ENCODE measurements at regions not wholly inside any gene's neighbourhood (a gene's known extent, or its start where the extent isn't known, plus 50 kb on each side); places are given as distances from the start of the nearest gene placed in this dataset.

DNA sequence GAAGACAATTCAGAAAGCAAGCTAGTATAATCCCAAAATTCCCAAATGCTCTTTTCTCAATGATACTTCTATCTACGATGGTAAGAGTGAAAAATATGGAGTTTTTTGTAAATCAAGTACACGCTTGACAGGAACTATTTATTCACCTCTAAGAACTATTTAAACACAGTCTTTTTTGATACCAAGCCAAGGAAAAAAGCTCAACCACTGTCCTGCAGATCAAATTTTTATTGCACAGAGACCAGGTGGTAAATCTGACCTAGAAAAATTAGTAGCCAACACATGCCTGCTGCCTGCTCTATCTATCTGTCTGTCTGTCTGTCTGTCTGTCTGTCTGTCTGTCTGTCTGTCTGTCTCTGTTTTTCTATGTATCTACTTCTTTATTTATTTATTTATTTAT is 292.2 kb downstream of the MZT1 start:
- DNase-seq: no peak

DNA sequence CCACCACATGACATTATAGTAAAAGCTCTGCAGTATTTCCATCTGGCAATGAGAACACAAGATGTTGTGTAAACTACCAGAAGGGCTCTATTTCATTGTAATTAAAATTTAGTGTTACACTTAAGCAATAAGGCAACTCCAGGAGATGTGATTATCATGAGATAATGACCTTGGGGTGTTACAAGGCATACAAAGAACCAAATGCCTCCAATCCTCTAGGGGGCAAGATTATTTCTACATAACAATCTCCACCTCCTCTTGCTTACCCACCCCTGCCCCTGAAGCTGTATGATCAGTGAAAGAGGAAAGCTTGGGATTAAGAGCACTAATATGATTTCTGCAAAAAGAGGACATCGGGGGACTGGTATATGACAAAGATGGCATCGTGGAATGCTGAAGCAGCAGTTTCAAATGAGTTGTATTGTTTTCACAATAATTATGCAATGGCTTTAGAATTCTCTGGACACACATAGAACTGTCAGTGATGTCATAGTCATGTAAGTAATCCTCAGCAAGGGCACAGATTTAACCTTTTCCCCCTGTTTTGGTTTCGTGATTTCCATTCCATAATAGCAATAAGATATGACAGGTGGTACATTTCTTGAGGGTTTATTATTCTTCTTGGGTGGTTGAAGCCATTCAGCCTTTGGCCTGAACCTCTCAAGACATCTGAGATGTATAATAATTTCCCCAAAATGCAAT is 295.3 kb downstream of the MZT1 start:
- no peak for DNase-seq

DNA sequence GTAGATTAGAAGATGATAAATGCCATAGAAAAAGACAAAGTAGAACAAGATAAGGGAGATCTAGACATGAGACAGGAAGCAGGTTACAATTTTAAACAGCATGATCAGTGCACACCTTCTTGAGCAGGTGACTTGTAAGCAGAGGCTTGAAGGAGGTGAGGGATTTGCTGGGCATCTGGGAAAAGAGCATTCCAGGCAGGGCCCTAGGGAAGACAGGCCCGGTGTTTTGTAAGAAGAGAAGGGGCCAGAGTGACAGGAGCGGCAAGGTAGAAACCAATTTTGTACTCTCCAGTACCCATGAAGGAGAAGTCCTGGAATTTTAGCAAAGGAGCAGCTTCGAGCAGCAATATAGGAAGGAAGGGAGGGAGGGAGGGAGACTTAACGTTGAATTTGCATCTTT is 296.5 kb downstream of the MZT1 start:
- DNase-seq: no peak

DNA sequence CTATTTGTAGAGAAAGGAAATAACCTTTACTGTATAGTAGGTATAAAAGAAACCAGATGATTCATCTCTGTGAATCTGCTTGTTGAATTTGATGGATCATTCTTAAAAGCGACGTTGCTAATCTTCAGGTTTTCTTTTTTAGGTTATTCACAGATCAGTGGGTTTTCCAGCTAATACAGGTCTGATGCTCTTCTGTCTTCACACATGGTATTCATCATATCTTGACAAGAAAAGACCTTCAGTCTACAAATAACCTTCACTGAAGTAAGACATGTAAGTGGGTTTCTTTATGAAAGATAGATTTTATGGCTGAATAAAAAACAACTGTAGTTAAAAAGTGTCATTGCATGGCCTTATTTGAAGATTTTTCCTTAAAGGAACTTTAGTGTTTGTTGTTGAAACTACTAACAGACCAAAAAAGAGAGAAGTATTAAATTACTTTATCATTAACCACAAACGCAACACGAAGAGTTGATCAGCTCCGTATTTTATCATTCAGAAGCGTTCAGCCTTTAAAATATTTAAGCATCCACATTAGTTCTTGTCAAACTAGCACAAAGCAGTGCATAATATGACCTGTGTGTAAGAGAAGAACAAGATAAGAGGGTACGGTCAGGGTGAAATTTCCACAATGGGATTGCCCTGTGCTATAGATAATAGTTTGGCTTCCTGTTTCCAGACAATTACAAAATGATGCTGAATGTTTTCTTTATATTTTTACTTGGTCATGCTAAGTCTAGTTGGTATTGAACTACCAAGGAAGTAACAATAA is 299.5 kb downstream of the MZT1 start:
- DNase-seq: no peak

DNA sequence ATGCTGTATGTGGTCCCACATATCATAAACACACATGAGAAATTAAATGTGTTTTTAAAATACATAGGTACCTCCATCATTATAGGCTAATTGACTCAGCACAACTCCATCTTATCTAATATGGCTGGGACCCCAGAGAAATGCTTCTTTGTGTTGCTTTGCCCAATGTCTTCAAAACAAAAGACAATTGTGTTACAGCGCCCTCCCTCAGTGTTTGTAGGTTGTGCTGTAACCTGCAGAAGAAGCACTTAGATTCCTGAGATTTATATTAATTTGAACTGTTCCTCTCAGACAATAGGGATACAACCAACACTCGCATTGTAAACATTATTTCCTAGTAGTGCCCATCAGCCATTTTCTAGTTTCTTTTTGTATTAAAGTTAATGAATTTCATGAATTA is 303.4 kb downstream of the MZT1 start:
- no peak for DNase-seq

DNA sequence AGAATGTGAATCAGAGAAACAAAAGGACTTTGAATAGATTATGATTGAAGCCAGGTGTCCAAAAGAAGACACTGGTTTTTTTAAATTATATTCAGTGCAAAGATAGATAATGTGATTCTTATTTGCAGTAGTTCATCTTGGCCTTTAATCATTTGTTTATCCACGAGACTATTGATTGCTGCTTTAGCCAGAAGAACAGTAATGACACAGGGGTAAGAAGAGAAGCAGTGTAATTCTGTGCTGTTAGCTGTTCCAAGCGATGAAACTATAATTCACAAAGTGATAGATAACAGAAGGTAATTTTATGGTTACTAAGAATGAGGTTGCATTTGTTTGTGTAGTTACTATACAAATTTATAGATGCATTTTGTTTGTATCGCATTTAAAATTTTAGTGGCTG is 311.6 kb downstream of the MZT1 start:
- no peak for DNase-seq

DNA sequence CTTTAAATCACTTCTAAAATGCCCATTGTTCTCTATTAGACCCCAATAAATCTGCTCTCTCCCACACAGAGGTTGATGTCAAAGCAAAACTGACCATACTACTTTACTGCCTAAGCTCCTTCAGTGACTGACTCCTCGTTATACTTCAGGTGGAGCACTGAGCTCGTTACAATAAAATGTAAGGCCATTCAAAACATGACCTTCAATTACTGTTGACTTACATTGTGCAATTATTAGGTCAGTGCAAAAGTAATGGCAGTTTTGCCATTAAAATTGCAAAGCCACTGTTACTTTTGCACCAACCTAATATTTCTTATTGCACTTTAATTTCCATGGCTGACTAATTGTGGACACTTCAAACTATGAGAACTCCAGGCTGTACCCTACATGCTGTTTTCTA is 314.9 kb downstream of the MZT1 start:
- no peak for DNase-seq

DNA sequence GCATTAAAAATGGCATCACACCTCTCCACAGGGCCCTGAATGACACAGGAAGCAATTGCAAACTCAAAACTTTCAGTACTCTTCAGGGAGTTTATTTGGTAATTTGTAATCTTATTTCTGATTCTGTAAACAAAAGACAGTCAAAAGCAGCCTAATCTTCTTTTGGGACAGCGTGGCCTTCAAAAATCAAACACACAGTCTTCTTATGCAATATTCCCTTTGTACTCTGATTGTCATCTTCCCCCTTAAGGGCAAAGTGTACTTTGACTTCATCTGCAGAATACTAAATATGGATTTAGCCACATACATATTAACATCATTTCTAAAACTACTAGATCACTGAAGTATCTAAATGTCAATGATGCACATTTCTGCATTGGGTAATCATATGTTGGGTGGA is 322.0 kb downstream of the MZT1 start:
- DNase-seq: no peak

DNA sequence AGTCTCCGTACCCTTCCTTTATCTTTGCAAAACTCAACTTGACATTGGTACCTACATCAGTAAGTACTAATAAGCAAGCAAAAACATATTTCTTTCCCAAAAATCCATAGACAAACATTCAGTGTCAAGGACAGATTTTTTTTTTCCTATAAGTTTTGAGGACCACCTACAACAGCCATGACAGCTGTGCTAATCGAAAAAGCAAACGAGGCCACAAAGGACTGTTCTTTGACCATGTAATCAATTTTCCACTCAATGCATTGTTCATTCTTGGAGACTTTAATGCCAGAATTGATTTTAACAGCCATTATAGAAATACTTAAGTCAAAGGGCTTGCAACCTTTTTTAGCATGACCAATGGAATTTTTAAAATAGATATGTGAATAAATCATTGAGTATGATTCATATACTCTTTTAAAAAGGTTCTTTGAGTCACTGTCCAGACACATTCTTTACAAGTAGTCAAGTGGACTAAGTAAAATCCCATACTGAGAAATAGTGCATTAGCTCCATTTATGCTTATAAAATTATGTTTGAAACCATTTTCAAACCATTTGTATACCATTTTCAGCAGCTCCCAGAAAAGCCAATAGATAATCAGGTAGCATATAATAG is 323.9 kb downstream of the MZT1 start:
- no peak for DNase-seq

DNA sequence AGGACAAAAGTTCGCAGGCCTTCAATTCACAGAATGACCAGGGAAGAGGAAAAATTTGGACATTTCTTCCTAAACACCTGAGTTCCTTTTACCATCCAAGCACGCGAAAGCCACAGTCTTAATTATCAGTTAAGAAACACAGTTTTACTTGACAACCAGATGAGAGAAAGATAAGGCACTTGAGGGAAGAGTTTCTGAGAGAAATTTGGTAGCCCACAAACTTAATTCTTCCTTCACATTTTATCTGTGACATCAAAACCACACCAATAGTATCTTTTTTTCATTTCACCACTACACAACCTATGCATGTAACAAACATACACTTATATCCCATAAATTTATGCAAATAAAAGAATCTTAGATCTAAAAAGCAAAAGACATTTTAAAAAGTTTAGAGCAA is 326.6 kb downstream of the MZT1 start:
- DNase-seq: no peak

DNA sequence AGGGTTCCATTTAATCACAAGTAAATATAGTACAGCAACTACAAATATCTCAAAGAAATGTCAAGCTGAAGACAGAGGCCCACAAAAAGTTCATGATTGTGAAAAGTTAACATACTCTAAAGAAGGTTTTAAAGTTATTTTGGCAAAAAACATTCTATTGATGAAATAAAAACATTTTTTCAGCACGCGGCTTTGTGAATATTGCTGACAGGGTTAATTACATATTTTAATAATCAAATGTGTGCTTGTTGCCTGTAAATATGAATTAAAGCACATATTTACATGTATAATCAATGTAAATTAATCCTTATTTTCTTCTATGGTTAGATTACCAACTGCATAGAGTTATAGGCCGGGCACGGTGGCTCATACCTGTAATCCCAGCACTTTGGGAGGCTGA is 328.1 kb downstream of the MZT1 start:
- no peak for DNase-seq

DNA sequence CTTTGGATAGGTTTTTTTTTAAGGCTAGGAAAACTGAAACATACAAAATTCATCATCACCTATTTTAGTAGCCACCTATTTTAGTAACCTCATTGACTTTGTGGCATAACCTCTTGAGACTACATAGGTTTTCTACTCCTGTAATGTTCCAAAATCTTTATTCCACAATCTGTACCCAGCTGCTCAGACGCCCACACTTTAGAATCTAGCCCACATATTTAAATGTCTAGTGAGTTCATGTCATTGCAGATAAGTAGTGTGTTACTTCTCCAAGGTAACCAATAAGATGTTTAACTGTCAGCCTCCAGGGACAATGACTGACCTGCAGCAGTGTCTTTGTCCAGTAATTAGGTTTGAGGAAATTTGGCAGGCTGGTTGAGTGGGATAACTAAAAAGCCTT is 330.2 kb downstream of the MZT1 start:
- no peak for DNase-seq

DNA sequence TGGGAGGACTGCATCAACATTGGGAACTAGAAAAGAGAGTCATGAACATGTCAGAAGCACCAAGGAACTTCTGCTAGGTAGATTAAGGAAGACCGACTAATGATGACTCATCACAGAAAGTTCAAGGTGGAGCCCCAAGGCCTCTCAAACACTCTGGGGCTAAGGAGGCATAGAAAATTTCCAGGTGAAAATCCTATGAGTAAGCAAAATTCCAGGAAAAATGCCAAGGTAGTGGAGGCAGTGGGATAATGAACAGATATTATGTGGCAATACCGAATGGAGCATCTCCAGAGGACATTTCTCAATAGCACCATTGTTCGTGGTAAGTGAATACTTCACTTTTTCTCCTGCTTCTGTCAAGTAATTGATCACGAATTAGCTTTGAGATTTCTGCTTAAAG is 336.5 kb downstream of the MZT1 start:
- no peak for DNase-seq

DNA sequence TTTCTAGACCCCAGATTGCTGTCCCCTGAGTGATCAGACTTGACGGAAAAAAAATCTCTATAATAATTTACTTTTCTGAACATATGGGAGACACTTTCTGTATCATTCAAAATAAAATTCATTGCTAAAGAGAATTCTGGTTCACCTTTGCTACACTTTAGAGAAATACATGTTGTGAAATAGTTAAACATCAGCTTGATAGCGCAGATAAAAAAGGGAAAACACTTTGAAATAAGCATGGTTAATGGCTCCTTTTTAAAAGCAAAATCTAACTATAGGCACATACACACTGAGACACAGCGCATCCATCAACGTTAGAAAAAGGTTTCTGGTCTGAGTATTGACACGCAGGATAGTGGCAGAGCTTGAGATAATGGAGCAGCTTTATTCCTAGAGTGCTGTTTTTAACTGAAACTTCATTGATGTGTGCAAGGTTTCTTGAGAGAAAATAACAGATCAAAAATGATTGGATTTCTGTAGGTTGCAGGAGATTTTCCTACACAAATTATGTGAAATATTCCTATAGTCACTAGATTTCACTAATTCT is 341.2 kb downstream of the MZT1 start:
- no peak for DNase-seq

DNA sequence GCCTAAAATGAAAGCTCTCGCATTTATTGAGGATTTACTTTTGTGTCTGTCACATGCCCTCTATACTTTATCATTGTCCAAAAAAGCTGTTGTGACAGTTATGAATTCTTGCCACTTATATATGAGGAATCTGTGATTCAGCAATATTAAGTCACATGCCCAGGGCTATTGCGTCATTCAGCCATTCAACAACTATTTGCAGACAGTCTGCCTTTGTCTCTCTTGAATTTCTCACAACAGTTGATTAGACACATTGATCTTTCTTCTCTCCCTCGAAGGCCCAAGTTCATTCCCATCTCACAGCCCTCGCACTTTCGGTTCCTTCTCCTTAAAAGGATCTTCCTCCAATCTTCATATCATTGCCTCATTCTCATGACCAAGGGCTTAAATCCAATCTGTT is 342.6 kb downstream of the MZT1 start:
- no peak for DNase-seq

DNA sequence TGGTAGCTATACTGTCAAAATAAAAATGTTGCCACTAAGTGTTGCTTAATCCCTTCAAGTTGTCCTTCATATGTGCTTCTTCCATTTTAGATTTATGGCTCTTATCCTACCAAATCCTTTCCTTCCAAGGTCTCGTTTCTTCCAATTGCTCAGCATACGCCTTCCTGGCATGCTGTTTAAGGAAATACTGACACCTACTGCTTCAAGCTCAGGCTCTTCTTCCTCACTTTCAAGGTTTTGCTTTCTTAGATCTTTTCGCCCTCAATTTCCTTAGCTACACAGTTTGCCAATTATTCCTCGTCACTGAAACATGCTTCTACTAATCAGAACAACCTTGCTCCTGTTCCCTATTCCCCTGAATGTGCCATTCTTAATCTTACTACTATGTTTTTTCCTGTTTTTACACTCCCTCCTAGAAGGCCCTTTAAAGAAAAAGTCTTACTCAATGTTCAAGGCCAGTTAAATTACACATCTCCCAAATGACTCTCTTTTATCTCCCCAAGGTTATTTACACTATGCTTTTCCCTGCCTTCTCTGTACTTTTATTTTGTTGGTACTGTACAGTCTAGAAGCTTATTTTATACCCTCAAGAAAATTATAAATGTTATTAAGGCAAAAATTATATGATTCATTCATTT is 343.1 kb downstream of the MZT1 start:
- no peak for DNase-seq

DNA sequence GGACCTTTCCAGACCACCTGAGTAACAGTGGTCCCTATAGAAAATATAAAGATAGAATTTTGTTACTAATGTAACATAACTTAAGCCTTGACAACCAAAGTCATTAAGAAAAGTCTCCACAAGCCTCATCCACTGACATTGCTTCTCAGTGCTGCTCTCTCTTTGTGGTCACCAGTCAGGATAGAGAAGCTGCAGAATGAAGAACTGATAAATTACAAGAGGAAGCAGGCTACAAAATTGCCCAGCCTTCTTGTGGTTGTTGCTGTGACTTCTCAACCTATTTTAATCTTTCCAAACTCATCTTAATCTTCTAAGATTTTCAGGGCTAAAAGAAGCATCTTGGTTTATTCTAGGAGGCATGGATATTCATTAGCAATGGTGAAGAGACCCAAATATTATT is 343.8 kb downstream of the MZT1 start:
- DNase-seq: no peak

DNA sequence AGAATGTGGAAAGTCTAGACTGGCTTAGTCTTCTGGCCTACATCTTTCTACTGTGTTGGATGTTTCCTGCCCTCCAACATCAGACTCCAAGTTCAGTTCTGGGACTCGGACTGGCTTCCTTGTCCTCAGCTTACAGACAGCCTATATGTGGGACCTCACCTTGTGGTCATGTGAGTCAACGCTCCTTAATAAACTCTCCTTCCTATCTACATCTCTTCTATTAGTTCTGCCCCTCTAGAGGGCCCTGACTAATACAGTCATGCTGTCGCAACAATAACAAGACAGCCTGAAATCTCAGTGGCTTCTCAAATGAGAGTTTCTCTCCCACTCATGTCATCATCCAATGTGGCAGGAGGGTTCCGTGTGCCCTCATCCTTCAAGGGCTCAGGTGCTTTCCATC is 347.8 kb downstream of the MZT1 start:
- no peak for DNase-seq

DNA sequence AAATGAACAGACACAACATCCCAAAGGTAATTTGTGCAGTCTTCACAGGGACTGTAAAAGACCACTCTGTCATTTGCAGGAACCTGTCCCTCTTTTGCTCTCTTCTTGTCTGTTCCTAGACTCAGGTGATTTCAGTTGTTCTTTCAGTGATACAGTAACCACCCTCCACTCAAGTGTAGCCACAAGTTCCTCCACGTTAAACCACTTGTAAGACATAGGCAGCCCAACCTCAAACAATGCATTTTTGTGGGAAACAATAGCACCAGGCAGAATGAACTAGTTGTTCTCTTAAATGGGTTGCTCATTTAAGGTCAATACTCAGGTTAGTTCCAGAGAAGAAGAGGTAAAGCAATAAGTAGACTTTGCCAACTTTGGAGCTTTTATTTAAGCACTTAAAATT is 359.4 kb downstream of the MZT1 start:
- no peak for DNase-seq

DNA sequence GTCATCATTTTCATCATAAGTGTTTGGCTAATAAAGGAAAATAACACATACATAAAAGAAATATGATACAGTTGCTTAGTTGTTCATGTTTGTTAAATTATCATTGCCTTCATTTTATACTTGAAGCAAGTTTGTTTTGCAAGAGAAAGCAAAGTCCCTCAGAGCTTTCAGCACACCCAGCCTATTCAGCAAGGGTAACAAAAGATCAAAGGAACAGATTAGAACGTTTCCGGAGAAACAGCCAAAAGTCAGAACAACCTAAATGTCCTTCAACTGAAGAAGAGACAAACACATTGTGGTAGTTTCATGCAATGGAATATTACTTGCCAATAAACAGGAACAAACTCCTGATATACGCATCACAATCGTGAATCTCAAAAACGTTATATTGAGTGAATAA is 380.7 kb downstream of the MZT1 start:
- DNase-seq: no peak

DNA sequence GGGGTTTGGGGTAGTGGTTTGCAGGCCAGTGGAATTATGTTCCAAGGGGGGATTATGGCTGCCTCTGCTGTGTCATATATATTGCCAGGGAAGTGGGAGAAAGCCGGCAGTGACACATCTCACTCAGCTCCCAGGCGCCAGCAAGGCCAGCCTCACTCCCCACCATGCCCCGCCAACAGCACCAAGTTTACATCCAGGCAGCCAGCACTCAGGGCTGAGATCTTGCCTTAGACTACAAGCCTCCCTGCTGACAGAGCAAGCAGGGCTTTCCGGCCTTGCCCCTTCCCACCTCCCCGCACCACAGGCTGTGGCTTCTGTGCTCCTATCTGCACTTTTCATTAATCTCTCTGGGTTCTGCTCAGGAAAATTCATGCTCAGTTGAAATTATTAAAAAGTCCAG is 385.1 kb downstream of the MZT1 start:
- DNase-seq: no peak

DNA sequence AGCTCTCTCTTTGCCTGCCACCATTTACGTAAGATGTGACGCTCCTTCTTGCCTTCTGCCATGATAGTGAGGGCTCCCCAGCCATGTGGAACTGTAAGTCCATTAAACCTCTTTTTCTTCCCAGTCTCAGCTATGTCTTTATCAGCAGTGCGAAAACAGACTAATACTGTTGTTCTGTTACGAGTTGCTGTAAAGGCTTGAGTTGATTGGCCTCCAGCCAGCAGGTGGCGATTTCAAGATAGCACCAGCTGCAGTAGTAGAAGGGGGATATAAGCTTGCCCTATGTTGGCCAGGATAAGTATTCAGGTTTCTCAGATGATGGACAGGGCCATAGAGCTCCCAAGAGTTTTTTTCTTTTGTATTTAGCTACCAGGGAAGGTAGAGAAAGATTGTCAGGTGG is 385.5 kb downstream of the MZT1 start:
- DNase-seq: no peak

DNA sequence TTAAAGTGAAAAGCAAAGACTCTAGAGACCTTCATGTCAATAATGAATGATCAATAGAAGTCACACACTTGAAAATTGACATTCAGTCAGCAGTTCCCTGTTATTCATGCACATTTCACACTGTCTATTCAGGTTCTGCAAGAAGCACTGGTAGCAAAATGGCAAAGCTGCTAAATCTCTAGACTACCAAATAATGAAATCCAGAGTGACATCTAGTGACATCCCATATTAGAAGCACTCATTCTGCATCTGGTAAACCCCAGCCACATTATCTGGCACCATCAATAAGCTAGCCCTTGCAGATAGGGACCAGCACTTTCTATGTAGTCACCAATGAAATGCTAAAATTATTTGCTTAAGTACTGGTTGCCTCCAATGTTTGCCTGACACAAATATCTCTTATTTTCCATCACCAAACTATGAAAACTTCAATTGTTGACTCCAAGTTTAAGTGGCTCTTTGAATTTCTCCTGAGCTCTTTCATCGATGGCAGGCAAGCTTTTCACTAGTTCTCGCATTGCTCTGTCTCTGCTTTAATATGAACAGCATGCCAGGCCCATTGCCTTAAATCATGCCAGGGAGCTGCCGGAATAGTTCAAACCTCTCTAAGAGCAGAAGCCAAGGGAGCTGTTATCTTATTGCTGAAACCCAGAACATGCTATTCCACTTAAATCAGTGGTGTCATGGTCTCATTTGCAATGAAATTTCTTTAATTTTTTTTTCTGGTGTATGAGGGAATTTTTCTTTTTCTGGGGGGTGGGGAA is 409.9 kb downstream of the MZT1 start:
- DNase-seq: no peak
